Endodermal cell (in vitro differentiated cells): ENCODE measurements at regions not wholly inside any gene's neighbourhood (a gene's known extent, or its start where the extent isn't known, plus 50 kb on each side); places are given as distances from the start of the nearest gene placed in this dataset.
"Not testable (repeated sequence)": the region's sequence is repeated elsewhere in the genome, so short reads cannot be mapped to it uniquely, and the experiment has no call there.

Source experiments
- DNase-seq: peaks from one replicate; pipeline ENCODE4 v3.0.0-alpha.2; 2017
- H3K27ac ChIP-seq: 2 replicates; pipeline ENCODE4 v1.5.1; 2013; ENCODE audit warnings: mild to moderate bottlenecking, low read depth, low read length, moderate library complexity
- H3K27me3 ChIP-seq: 2 replicates; pipeline ENCODE4 v1.6.1; 2013; ENCODE audit warnings: mild to moderate bottlenecking, low read length, moderate library complexity; ENCODE audit not compliant: insufficient read depth, control insufficient read depth, poor library complexity, severe bottlenecking
- H3K36me3 ChIP-seq: 2 replicates; pipeline ENCODE4 v1.7.0; 2013; ENCODE audit warnings: mild to moderate bottlenecking, low read length, moderate library complexity; ENCODE audit not compliant: control insufficient read depth, insufficient read depth
- H3K4me1 ChIP-seq: one replicate; pipeline ENCODE4 v1.7.0; 2013; ENCODE audit warnings: low read length; ENCODE audit not compliant: control insufficient read depth, insufficient read depth
- H3K4me3 ChIP-seq: 2 replicates; pipeline ENCODE4 v1.5.1; 2013; ENCODE audit warnings: mild to moderate bottlenecking, low read length, moderate library complexity
- H3K9ac ChIP-seq: 2 replicates; pipeline ENCODE4 v1.6.1; 2013; ENCODE audit warnings: mild to moderate bottlenecking, low read length, moderate library complexity; ENCODE audit not compliant: poor library complexity, severe bottlenecking; ENCODE audit errors: extremely low read depth
- H3K9me3 ChIP-seq: 2 replicates; pipeline ENCODE4 v1.6.1; 2013; ENCODE audit warnings: mild to moderate bottlenecking, low read length, moderate library complexity; ENCODE audit not compliant: control insufficient read depth
- H3K27ac Mint-ChIP-seq: 2 replicates; pipeline ENCODE4 v1.8.0; 2020; ENCODE audit warnings: mixed read lengths
- H3K27me3 Mint-ChIP-seq: 2 replicates; pipeline ENCODE4 v1.8.0; 2021; ENCODE audit warnings: mild to moderate bottlenecking, mixed read lengths; ENCODE audit not compliant: insufficient read depth
- H3K36me3 Mint-ChIP-seq: 2 replicates; pipeline ENCODE4 v1.8.0; 2020; ENCODE audit warnings: low read depth, mixed read lengths
- H3K4me1 Mint-ChIP-seq: 2 replicates; pipeline ENCODE4 v1.8.0; 2020; ENCODE audit warnings: mixed read lengths
- H3K4me3 Mint-ChIP-seq: 2 replicates; pipeline ENCODE4 v1.8.0; 2020; ENCODE audit warnings: mild to moderate bottlenecking, moderate library complexity, mixed read lengths
- H3K9me3 Mint-ChIP-seq: 2 replicates; pipeline ENCODE4 v1.8.0; 2020; ENCODE audit warnings: mild to moderate bottlenecking, mixed read lengths
- CTCF ChIP-seq: fragments of 200-600 bp; sonication (generic); conservative IDR thresholded peaks from 2 replicates; pipeline ENCODE4 v1.5.0; 2021; ENCODE audit warnings: antibody characterized with exemption, mild to moderate bottlenecking
- WGBS, 2 experiments: methylation state at CpG; one replicate each; pipeline versions ENCODE4 v1.1.5 to v1.1.7; 2013; ENCODE audit warnings: missing lambda C conversion rate in 2 of 2, mixed read lengths in 1 of 2; ENCODE audit not compliant: insufficient coverage in 1 of 2, insufficient read length in 1 of 2; 5-methylcytosine and 5-hydroxymethylcytosine counted together

GRCh38 chr11:71316701-71317100, 64.3 kb upstream of the SHANK2 start:
- Histone ChIP-seq H3K27ac (no peak overlapping the region), H3K27me3 (no peaks in the 10 kb centered on the region), H3K9ac (no peak overlapping the region), H3K36me3 (no peaks in the 10 kb centered on the region), H3K9me3 (peaks cover 48% of the 10 kb centered on the region), H3K4me3 (no peak overlapping the region), H3K4me1 (no peaks in the 10 kb centered on the region)
- TF ChIP-seq CTCF: no peak
- H3K27me3 Mint-ChIP-seq: peaks cover 6% of the 10 kb centered on the region
- H3K36me3 Mint-ChIP-seq: no peaks in the 10 kb centered on the region
- H3K4me3 Mint-ChIP-seq: no peak overlapping the region
- DNase-seq: no peak
- no peaks in the 10 kb centered on the region for H3K4me1 Mint-ChIP-seq
- peaks cover 59% of the 10 kb centered on the region for H3K9me3 Mint-ChIP-seq
- H3K27ac Mint-ChIP-seq: no peak overlapping the region
- WGBS, 2 experiments: 80 to 100% methylated on average over 1 of the region's 1 CpG

- H3K4me3 ChIP-seq, DNase-seq, H3K27ac ChIP-seq, H3K4me3 Mint-ChIP-seq, H3K36me3 ChIP-seq, H3K27me3 Mint-ChIP-seq, H3K9ac ChIP-seq, H3K36me3 Mint-ChIP-seq, H3K4me1 ChIP-seq, H3K27ac Mint-ChIP-seq, H3K4me1 Mint-ChIP-seq, H3K27me3 ChIP-seq: not testable (repeated sequence)
- H3K9me3 Mint-ChIP-seq: peaks cover 47% of the 10 kb centered on the region
- WGBS, 2 experiments: 87 to 92% methylated on average over 2 to 9 of the region's 9 CpGs
- H3K9me3 ChIP-seq: peaks cover 31% of the 10 kb centered on the region
Observed at GRCh38 chr11:71312616-71313015, 60.2 kb upstream of the SHANK2 start.

- no peak overlapping the region for H3K4me3 ChIP-seq
- no peak for TF ChIP-seq CTCF
- no peak for DNase-seq
- no peaks in the 10 kb centered on the region for H3K4me1 Mint-ChIP-seq
- peaks cover 41% of the 10 kb centered on the region for H3K9me3 Mint-ChIP-seq
- no peak overlapping the region for H3K27ac Mint-ChIP-seq
- no peak overlapping the region for H3K9ac ChIP-seq
- H3K27ac ChIP-seq: no peak overlapping the region
- H3K4me1 ChIP-seq: no peaks in the 10 kb centered on the region
- H3K27me3 Mint-ChIP-seq: peaks cover 9% of the 10 kb centered on the region
- H3K36me3 Mint-ChIP-seq: no peaks in the 10 kb centered on the region
- no peak overlapping the region for H3K4me3 Mint-ChIP-seq
- no peaks in the 10 kb centered on the region for H3K27me3 ChIP-seq
- WGBS, 2 experiments: 86 to 93% methylated on average over 9 to 15 of the region's 15 CpGs
- no peaks in the 10 kb centered on the region for H3K36me3 ChIP-seq
- H3K9me3 ChIP-seq: peaks cover 25% of the 10 kb centered on the region
Observed at GRCh38 chr11:71311928-71312510, 59.6 kb upstream of the SHANK2 start.
